Spleen (tissue), 11 donors: ENCODE measurements at regions not wholly inside any gene's neighbourhood (a gene's known extent, or its start where the extent isn't known, plus 50 kb on each side); places are given as distances from the start of the nearest gene placed in this dataset.

Experiments used
- DNase-seq: peaks from one replicate; pipeline ENCODE4 v3.0.0-alpha.2; 2020
- H3K27ac ChIP-seq, 8 donors: fragments of 200-600 bp; sonication (generic) in 7 of 8; 1 replicate in 4 of 8; 2 replicates in 4 of 8; pipeline versions ENCODE4 v1.5.0 to v1.8.0; 2016 to 2021; ENCODE audit warnings: inconsistent platforms in 4 of 8, mild to moderate bottlenecking in 4 of 8, moderate library complexity in 1 of 8
- H3K27me3 ChIP-seq, 7 donors: fragments of 200-600 bp; sonication (generic) in 6 of 7; replicated peaks in 1 of 7; 1 replicate in 4 of 7; 2 replicates in 3 of 7; pipeline versions ENCODE4 v1.5.0 to v1.8.0; 2016 to 2021; ENCODE audit warnings: inconsistent platforms in 3 of 7, mild to moderate bottlenecking in 1 of 7
- H3K36me3 ChIP-seq, 6 donors: fragments of 200-600 bp; sonication (generic) in 5 of 6; 1 replicate in 4 of 6; 2 replicates in 2 of 6; pipeline versions ENCODE4 v1.5.0 to v1.8.0; 2016 to 2021; ENCODE audit warnings: inconsistent platforms in 2 of 6
- H3K4me1 ChIP-seq, 6 donors: fragments of 200-600 bp; sonication (generic) in 5 of 6; 1 replicate in 3 of 6; 2 replicates in 3 of 6; pipeline versions ENCODE4 v1.5.0 to v1.8.0; 2016 to 2021; ENCODE audit warnings: inconsistent platforms in 3 of 6
- H3K4me3 ChIP-seq, 8 donors: fragments of 200-600 bp; sonication (generic) in 7 of 8; 1 replicate in 4 of 8; 2 replicates in 4 of 8; pipeline versions ENCODE4 v1.5.0 to v1.8.0; 2016 to 2021; ENCODE audit warnings: inconsistent platforms in 4 of 8, mild to moderate bottlenecking in 4 of 8, moderate library complexity in 2 of 8
- H3K9me3 ChIP-seq, 8 donors: fragments of 200-600 bp; sonication (generic) in 7 of 8; 1 replicate in 4 of 8; 2 replicates in 4 of 8; pipeline versions ENCODE4 v1.5.0 to v1.8.0; 2016 to 2021; ENCODE audit warnings: inconsistent platforms in 4 of 8
- CTCF ChIP-seq, 11 experiments: fragments of 200-600 bp in 7 of 11; fragments of 450-650 bp in 4 of 11; sonication (generic) in 4 of 11; IDR thresholded peaks in 8 of 11; conservative IDR thresholded peaks in 3 of 11; 1 replicate in 7 of 11; 2 replicates in 4 of 11; pipeline versions ENCODE4 v1.4.0 to v1.8.0; 2016 to 2021; ENCODE audit warnings: antibody characterized with exemption in 11 of 11, inconsistent platforms in 4 of 11, mild to moderate bottlenecking in 1 of 11
- POLR2A ChIP-seq, 3 donors: fragments of 450-650 bp; IDR thresholded peaks; one replicate each; pipeline ENCODE4 v1.5.1; 2017; ENCODE audit warnings: antibody characterized with exemption in 3 of 3, mild to moderate bottlenecking in 1 of 3
- POLR2AphosphoS5 ChIP-seq, 3 donors: sonication (generic); formaldehyde crosslinking; IDR thresholded peaks; one replicate each; pipeline ENCODE4 v1.5.1; 2017; ENCODE audit warnings: antibody characterized with exemption in 3 of 3
- WGBS, 5 donors: extraction: QIAGEN DNeasy Blood & Tissue Kit in 3 of 5; methylation state at CpG; one replicate each; pipeline versions ENCODE4 v1.1.5 to v1.1.7; 2013 to 2018; 5-methylcytosine and 5-hydroxymethylcytosine counted together
- intact Hi-C: fragments of 100-400 bp; cut with DNase I; formaldehyde crosslinking; loops from one replicate; pipeline ENCODE4 v1.15.0; 2023; ENCODE audit warnings: low total_unique reads
- donor health status: healthy with polysubstance abuse.
- donor health status: DM: no; HTN: no; CAD: no; lungs with moderate emphysema.
- donor health status: DM: no; HTN: no; CAD: no.
- donor health status: Bipolar disorder and iron deficiency.
- donor health status: healthy.
- donor health status: DM: no; HTN: no; CAD: no.
- donor health status: DM: yes; HTN: yes; CAD: no.

DNA sequence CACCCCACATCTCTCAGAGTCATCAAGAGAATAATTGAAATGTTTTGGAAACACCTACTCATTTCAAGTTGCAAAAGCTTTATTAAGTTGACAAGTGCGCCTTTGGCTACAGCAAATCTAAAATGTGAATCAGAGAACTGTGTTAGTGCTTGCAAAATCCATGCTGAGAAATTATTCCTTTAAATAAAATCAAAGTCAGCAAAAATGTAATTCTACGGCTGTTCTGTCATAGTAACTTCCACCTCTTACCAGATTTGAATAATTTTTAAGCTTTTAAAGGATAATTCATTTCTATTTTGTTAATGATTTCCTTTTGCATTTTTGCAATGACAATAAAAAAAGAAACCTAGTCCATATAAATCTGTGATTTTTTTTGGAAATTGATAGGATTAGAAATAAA, 1779.1 kb downstream of the STIM2 start:
- WGBS, 5 donors, result 71 to 85% (median 78%) methylated on average over 2 of the region's 2 CpGs
- Histone ChIP-seq H3K27ac (no peak overlapping the region), H3K27me3 (no peaks in the 10 kb centered on the region), H3K36me3 (no peaks in the 10 kb centered on the region), H3K4me1 (no peaks in the 10 kb centered on the region), H3K4me3 (no peak overlapping the region), H3K9me3 (peaks cover 0 to 7% (median 0%) of the 10 kb centered on the region in 8 donors)
- TF ChIP-seq POLR2AphosphoS5 (IDR thresholded peaks at IDR 0.05), result no peak
- TF ChIP-seq POLR2A (IDR thresholded peaks at IDR 0.05), result no peak
- TF ChIP-seq CTCF (IDR thresholded peaks at IDR 0.05 in 8 of 11, conservative IDR thresholded peaks at IDR 0.05 in 3 of 11), result no peak
- intact Hi-C loops, result no loop called here
- DNase-seq, result no peak

DNA sequence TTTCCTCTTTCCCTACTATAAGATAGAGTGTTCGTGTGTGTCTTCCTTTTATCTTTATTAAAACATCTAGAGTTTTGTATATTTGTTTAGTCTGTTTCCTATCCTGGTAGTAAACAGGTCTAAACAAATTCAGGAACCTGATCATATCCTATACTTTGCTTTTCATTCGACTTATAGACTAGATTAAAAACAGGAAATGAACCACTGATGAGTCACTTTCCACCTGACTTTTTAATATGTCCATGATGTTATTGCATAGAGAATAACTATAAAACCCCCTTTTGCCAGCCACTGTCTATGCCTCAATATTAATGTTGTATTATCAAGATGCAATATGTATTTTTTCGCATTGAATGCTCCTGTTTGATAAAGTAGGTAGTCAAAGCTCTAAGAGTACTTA, 1794.0 kb downstream of the STIM2 start:
- TF ChIP-seq POLR2A (IDR thresholded peaks at IDR 0.05), result no peak
- TF ChIP-seq POLR2AphosphoS5 (IDR thresholded peaks at IDR 0.05), result no peak
- Histone ChIP-seq H3K36me3 (no peaks in the 10 kb centered on the region), H3K27ac (no peak overlapping the region), H3K27me3 (no peaks in the 10 kb centered on the region), H3K4me3 (no peak overlapping the region), H3K9me3 (peaks cover 0 to 21% (median 0%) of the 10 kb centered on the region in 8 donors), H3K4me1 (no peaks in the 10 kb centered on the region)
- intact Hi-C loops, result no loop called here
- 60 to 71% (median 63%) methylated on average over 3 of the region's 3 CpGs for WGBS, 5 donors
- no peak for DNase-seq

- Histone ChIP-seq H3K4me1 (no peaks in the 10 kb centered on the region), H3K27me3 (no peaks in the 10 kb centered on the region), H3K27ac (no peak overlapping the region), H3K9me3 (peaks cover 0 to 8% (median 0%) of the 10 kb centered on the region in 8 donors), H3K36me3 (no peaks in the 10 kb centered on the region), H3K4me3 (no peak overlapping the region)
- intact Hi-C loops, result no loop called here
- 0 to 95% (median 54%) methylated on average over 1 of the region's 1 CpG for WGBS, 5 donors
- DNase-seq, result no peak
- TF ChIP-seq POLR2A (IDR thresholded peaks at IDR 0.05), result no peak
- no peak for TF ChIP-seq POLR2AphosphoS5 (IDR thresholded peaks at IDR 0.05)
- no peak for TF ChIP-seq CTCF (IDR thresholded peaks at IDR 0.05 in 8 of 11, conservative IDR thresholded peaks at IDR 0.05 in 3 of 11)
Measured at GRCh38 chr4:28665306-28665705, 1804.7 kb downstream of the STIM2 start.

- Histone ChIP-seq H3K27me3 (no peaks in the 10 kb centered on the region), H3K36me3 (no peaks in the 10 kb centered on the region), H3K27ac (no peak overlapping the region), H3K4me1 (no peaks in the 10 kb centered on the region), H3K9me3 (no peaks in the 10 kb centered on the region), H3K4me3 (no peak overlapping the region)
- DNase-seq, result no peak
- TF ChIP-seq POLR2AphosphoS5 (IDR thresholded peaks at IDR 0.05), result no peak
- TF ChIP-seq POLR2A (IDR thresholded peaks at IDR 0.05), result no peak
- TF ChIP-seq CTCF (IDR thresholded peaks at IDR 0.05 in 8 of 11, conservative IDR thresholded peaks at IDR 0.05 in 3 of 11), result no peak
- intact Hi-C loops, result no loop called here
Measured at GRCh38 chr4:28675582-28675981, 1814.9 kb downstream of the STIM2 start.

DNA sequence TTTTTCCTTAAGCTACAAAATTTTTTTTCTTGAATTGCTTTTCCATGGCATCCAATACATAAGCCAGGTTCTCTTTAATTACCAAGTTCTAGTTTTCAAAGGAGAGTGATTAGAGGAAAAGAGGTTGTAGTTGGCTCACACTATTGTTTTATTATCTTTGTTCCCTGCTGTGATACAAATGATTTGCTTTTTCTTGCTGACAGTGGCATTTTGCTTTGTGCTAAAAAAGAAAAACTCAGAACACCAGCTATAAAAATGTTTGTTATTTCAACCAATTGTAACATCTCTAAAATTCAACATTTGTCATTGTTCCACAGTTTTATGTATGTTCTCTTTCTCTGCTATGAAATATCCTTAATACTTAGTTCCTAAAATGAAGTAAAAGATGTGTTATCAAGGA, 1817.2 kb downstream of the STIM2 start:
- Histone ChIP-seq H3K27ac (no peak overlapping the region), H3K9me3 (no peaks in the 10 kb centered on the region), H3K36me3 (no peaks in the 10 kb centered on the region), H3K4me1 (no peaks in the 10 kb centered on the region), H3K27me3 (no peaks in the 10 kb centered on the region), H3K4me3 (no peak overlapping the region)
- DNase-seq, result no peak
- TF ChIP-seq CTCF (IDR thresholded peaks at IDR 0.05 in 8 of 11, conservative IDR thresholded peaks at IDR 0.05 in 3 of 11) (no peak), POLR2AphosphoS5 (IDR thresholded peaks at IDR 0.05) (no peak), POLR2A (IDR thresholded peaks at IDR 0.05) (no peak)
- intact Hi-C loops, result no loop called here
